Breast epithelium (tissue), 4 donors: ENCODE measurements at regions not wholly inside any gene's neighbourhood (a gene's known extent, or its start where the extent isn't known, plus 50 kb on each side); places are given as distances from the start of the nearest gene placed in this dataset.

Source experiments
- DNase-seq, 2 donors: peaks; one replicate each; pipeline ENCODE4 v3.0.0-alpha.2; 2019; ENCODE audit warnings: low spot score in 2 of 2
- H3K27ac ChIP-seq, 2 donors: fragments of 200-600 bp; sonication (generic) in 1 of 2; one replicate each; pipeline ENCODE4 v1.5.1; 2016 to 2019; ENCODE audit warnings: mild to moderate bottlenecking in 1 of 2
- H3K27me3 ChIP-seq, 2 donors: fragments of 200-600 bp; sonication (generic) in 1 of 2; one replicate each; pipeline versions ENCODE4 v1.5.1 to v1.6.0; 2017 to 2019; ENCODE audit warnings: control low read depth in 1 of 2, mild to moderate bottlenecking in 1 of 2
- H3K36me3 ChIP-seq: fragments of 200-600 bp; one replicate; pipeline ENCODE4 v1.5.1; 2019
- H3K4me1 ChIP-seq, 2 donors: fragments of 200-600 bp; sonication (generic); one replicate each; pipeline ENCODE4 v1.5.1; 2016 to 2019; ENCODE audit warnings: control low read depth in 1 of 2
- H3K4me3 ChIP-seq, 3 donors: fragments of 200-600 bp; sonication (generic); 1 replicate in 2 of 3; 2 replicates in 1 of 3; pipeline ENCODE4 v1.5.1; 2016 to 2019; ENCODE audit warnings: mild to moderate bottlenecking in 3 of 3, moderate library complexity in 2 of 3
- H3K9me3 ChIP-seq, 2 donors: fragments of 200-600 bp; sonication (generic) in 1 of 2; one replicate each; pipeline ENCODE4 v1.5.1; 2016 to 2019; ENCODE audit warnings: control low read depth in 1 of 2
- CTCF ChIP-seq, 3 donors: fragments of 450-650 bp; IDR thresholded peaks; one replicate each; pipeline ENCODE4 v1.5.1; 2016 to 2017; ENCODE audit warnings: antibody characterized with exemption in 3 of 3, mild to moderate bottlenecking in 3 of 3, moderate library complexity in 3 of 3
- POLR2A ChIP-seq: fragments of 450-650 bp; IDR thresholded peaks from one replicate; pipeline ENCODE4 v1.6.1; 2016; ENCODE audit warnings: antibody characterized with exemption, mild to moderate bottlenecking, moderate library complexity
- POLR2AphosphoS5 ChIP-seq, 3 donors: sonication (generic); formaldehyde crosslinking; IDR thresholded peaks; one replicate each; pipeline ENCODE4 v1.6.1; 2017; ENCODE audit warnings: antibody characterized with exemption in 3 of 3
- intact Hi-C: fragments of 100-400 bp; cut with DNase I; formaldehyde crosslinking; loops from one replicate; pipeline ENCODE4 v1.15.1; 2023; ENCODE audit warnings: low total_unique reads

- DNase-seq: no peak
- Histone ChIP-seq H3K27me3 (no peaks in the 10 kb centered on the region), H3K4me3 (no peak overlapping the region), H3K27ac (no peak overlapping the region), H3K36me3 (no peaks in the 10 kb centered on the region), H3K4me1 (no peaks in the 10 kb centered on the region), H3K9me3 (no peaks in the 10 kb centered on the region)
- intact Hi-C loops: no loop called here
- TF ChIP-seq CTCF (IDR thresholded peaks at IDR 0.05): no peak
- no peak for TF ChIP-seq POLR2A
- no peak for TF ChIP-seq POLR2AphosphoS5 (IDR thresholded peaks at IDR 0.05)
Measured at GRCh38 chr7:109950821-109951564, 1139.9 kb upstream of the LRRN3 start.

GRCh38 chr7:109951565-109951928 lies 1139.4 kb upstream of the LRRN3 start:
- no peak for TF ChIP-seq POLR2A
- TF ChIP-seq POLR2AphosphoS5 (IDR thresholded peaks at IDR 0.05): no peak
- TF ChIP-seq CTCF (IDR thresholded peaks at IDR 0.05): no peak
- Histone ChIP-seq H3K4me3 (no peak overlapping the region), H3K9me3 (no peaks in the 10 kb centered on the region), H3K4me1 (no peaks in the 10 kb centered on the region), H3K27ac (no peak overlapping the region), H3K27me3 (no peaks in the 10 kb centered on the region), H3K36me3 (no peaks in the 10 kb centered on the region)
- DNase-seq: no peak
- intact Hi-C loops: no loop called here

GRCh38 chr7:109955986-109956385 lies 1134.9 kb upstream of the LRRN3 start:
- TF ChIP-seq POLR2A: no peak
- TF ChIP-seq POLR2AphosphoS5 (IDR thresholded peaks at IDR 0.05): no peak
- TF ChIP-seq CTCF (IDR thresholded peaks at IDR 0.05): no peak
- no peaks in the 10 kb centered on the region for H3K27me3 ChIP-seq
- H3K4me1 ChIP-seq: no peaks in the 10 kb centered on the region
- no peak for DNase-seq
- intact Hi-C loops: no loop called here
- no peaks in the 10 kb centered on the region for H3K9me3 ChIP-seq
- no peaks in the 10 kb centered on the region for H3K36me3 ChIP-seq
- H3K4me3 ChIP-seq: no peak overlapping the region
- no peak overlapping the region for H3K27ac ChIP-seq

GRCh38 chr7:109956916-109957315 lies 1134.0 kb upstream of the LRRN3 start:
- intact Hi-C loops: no loop called here
- no peaks in the 10 kb centered on the region for H3K4me1 ChIP-seq
- H3K36me3 ChIP-seq: no peaks in the 10 kb centered on the region
- no peak overlapping the region for H3K27ac ChIP-seq
- no peak for TF ChIP-seq POLR2AphosphoS5 (IDR thresholded peaks at IDR 0.05)
- TF ChIP-seq CTCF (IDR thresholded peaks at IDR 0.05): no peak
- no peak for TF ChIP-seq POLR2A
- H3K27me3 ChIP-seq: no peaks in the 10 kb centered on the region
- H3K4me3 ChIP-seq: no peak overlapping the region
- no peak for DNase-seq
- no peaks in the 10 kb centered on the region for H3K9me3 ChIP-seq

GRCh38 chr7:109963741-109964140 lies 1127.2 kb upstream of the LRRN3 start:
- Histone ChIP-seq H3K27me3 (no peaks in the 10 kb centered on the region), H3K4me3 (no peak overlapping the region), H3K9me3 (no peaks in the 10 kb centered on the region), H3K36me3 (no peaks in the 10 kb centered on the region), H3K4me1 (no peaks in the 10 kb centered on the region), H3K27ac (no peak overlapping the region)
- no peak for DNase-seq
- TF ChIP-seq CTCF (IDR thresholded peaks at IDR 0.05): no peak
- TF ChIP-seq POLR2AphosphoS5 (IDR thresholded peaks at IDR 0.05): no peak
- no peak for TF ChIP-seq POLR2A
- intact Hi-C loops: no loop called here
